ENCODE measurements at regions not wholly inside any gene's neighbourhood (a gene's known extent, or its start where the extent isn't known, plus 50 kb on each side); places are given as distances from the start of the nearest gene placed in this dataset.

DNA sequence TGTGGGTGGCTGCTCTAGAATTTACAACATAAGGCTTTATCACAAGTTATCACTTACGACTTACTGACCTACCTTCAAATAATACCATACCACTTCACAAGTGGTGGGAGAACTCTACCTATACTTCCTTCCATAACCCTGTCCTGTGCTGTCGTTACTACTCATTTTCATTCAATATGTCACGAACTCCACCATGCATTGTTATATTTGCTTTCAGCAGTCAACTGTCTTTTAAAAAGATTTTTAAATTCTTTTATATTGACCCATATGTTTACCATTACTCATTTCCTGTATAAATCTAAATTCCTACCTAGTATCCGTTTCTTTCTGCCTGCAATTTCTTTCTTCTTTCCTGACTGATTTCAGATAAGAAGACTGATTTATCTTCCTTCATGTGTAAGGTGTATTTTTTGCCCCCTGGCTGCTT is 200.0 kb downstream of the KLF12 start:
- TF ChIP-seq, protein P1, sequence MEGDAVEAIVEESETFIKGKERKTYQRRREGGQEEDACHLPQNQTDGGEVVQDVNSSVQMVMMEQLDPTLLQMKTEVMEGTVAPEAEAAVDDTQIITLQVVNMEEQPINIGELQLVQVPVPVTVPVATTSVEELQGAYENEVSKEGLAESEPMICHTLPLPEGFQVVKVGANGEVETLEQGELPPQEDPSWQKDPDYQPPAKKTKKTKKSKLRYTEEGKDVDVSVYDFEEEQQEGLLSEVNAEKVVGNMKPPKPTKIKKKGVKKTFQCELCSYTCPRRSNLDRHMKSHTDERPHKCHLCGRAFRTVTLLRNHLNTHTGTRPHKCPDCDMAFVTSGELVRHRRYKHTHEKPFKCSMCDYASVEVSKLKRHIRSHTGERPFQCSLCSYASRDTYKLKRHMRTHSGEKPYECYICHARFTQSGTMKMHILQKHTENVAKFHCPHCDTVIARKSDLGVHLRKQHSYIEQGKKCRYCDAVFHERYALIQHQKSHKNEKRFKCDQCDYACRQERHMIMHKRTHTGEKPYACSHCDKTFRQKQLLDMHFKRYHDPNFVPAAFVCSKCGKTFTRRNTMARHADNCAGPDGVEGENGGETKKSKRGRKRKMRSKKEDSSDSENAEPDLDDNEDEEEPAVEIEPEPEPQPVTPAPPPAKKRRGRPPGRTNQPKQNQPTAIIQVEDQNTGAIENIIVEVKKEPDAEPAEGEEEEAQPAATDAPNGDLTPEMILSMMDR (IDR thresholded peaks at IDR 0.05) = no peak
- TF ChIP-seq POLR2AphosphoS5 (IDR thresholded peaks at IDR 0.05) (no peak), POLR2A (IDR thresholded peaks at IDR 0.05; ENCODE audit: low read depth) (no peak), EP300 (IDR thresholded peaks at IDR 0.05) (no peak)

Data from esophagus muscularis mucosa (tissue), 4 donors.